Heart left ventricle (tissue), 16 donors: ENCODE measurements at regions not wholly inside any gene's neighbourhood (a gene's known extent, or its start where the extent isn't known, plus 50 kb on each side); places are given as distances from the start of the nearest gene placed in this dataset.

ENCODE experiments used
- ATAC-seq, 4 donors: fragments of 200-7000 bp; cut with Tn5 transposase; one replicate each; pipeline ENCODE4 v1.9.1; 2020 to 2022; ENCODE audit warnings: moderate library complexity in 4 of 4, mild to moderate bottlenecking in 3 of 4, moderate number of reproducible peaks in 1 of 4
- DNase-seq, 5 donors: peaks; one replicate each; pipeline ENCODE4 v3.0.0-alpha.2; 2020
- H3K27ac ChIP-seq, 12 donors: fragments of 200-600 bp; sonication (generic) in 4 of 12; one replicate each; pipeline versions ENCODE4 v1.5.0 to v1.8.0; 2016 to 2022; ENCODE audit warnings: mild to moderate bottlenecking in 2 of 12
- H3K27me3 ChIP-seq, 9 donors: fragments of 200-600 bp; sonication (generic) in 2 of 9; one replicate each; pipeline versions ENCODE4 v1.5.1 to v1.8.0; 2016 to 2022; ENCODE audit warnings: mild to moderate bottlenecking in 3 of 9
- H3K36me3 ChIP-seq, 9 donors: fragments of 200-600 bp; sonication (generic) in 2 of 9; one replicate each; pipeline versions ENCODE4 v1.5.0 to v1.8.0; 2018 to 2022; ENCODE audit warnings: mild to moderate bottlenecking in 2 of 9
- H3K4me1 ChIP-seq, 12 donors: fragments of 200-600 bp; sonication (generic) in 4 of 12; one replicate each; pipeline versions ENCODE4 v1.5.0 to v1.8.0; 2016 to 2022; ENCODE audit warnings: mild to moderate bottlenecking in 3 of 12
- H3K4me3 ChIP-seq, 12 donors: fragments of 200-600 bp; sonication (generic) in 4 of 12; one replicate each; pipeline versions ENCODE4 v1.5.0 to v1.8.0; 2017 to 2022; ENCODE audit warnings: mild to moderate bottlenecking in 9 of 12, moderate library complexity in 4 of 12
- H3K9me3 ChIP-seq, 12 donors: fragments of 200-600 bp; sonication (generic) in 4 of 12; one replicate each; pipeline versions ENCODE4 v1.5.0 to v1.8.0; 2016 to 2022; ENCODE audit warnings: mild to moderate bottlenecking in 1 of 12
- CTCF ChIP-seq, 12 donors: fragments of 200-600 bp; sonication (generic) in 4 of 12; IDR thresholded peaks; one replicate each; pipeline versions ENCODE4 v1.5.0 to v1.8.0; 2018 to 2022; ENCODE audit warnings: antibody characterized with exemption in 12 of 12, mild to moderate bottlenecking in 5 of 12
- POLR2A ChIP-seq, 2 donors: fragments of 450-650 bp; IDR thresholded peaks; one replicate each; pipeline ENCODE4 v1.6.1; 2017; ENCODE audit warnings: antibody characterized with exemption in 2 of 2, mild to moderate bottlenecking in 2 of 2, moderate library complexity in 2 of 2
- WGBS, 4 donors: extraction: QIAGEN DNeasy Blood & Tissue Kit in 2 of 4; methylation state at CpG; one replicate each; pipeline versions ENCODE4 v1.1.5 to v1.1.7; 2013 to 2018; 5-methylcytosine and 5-hydroxymethylcytosine counted together
- intact Hi-C, 10 donors: fragments of 100-400 bp; cut with DNase I; formaldehyde crosslinking; loops; one replicate each; pipeline versions ENCODE4 v1.11.1 to v1.14.2; 2022
- donor health status: ischemic (EF 13 %, LVEDD 7.1; RV severe dilation, severe dysfunction).
- donor health status: healthy with polysubstance abuse.
- donor health status: DM: no; HTN: yes; CAD: no.
- donor health status: DM: no; HTN: no; CAD: no.
- donor health status: ischemic (EF 25% LVEDD 6.9; RV normal size, moderate dysfunction).
- donor health status: ischemic (EF 25% LVEDD 5.7; RV mildly dilated, moderate dysfunction).
- donor health status: healthy.
- donor health status: DM: yes; HTN: yes; CAD: no.
- donor health status: ischemic (EF 35%, LVEDD 5.7; RV mildly dilated, moderate dysfunction).
- donor health status: nonischemic (EF 11% LVEDD 7.7; RV severe dilation, severe dysfunction).
- donor health status: DM: yes; HTN: yes; CAD: no.
- donor health status: PGD.
- donor health status: ischemic (EF 29% LVEDD 5.4; RV normal size, mild dysfunction).
- donor health status: nonischemic (EF 23%, LVEDD 6.1; RV moderate dilation, normal function).

- ATAC-seq (no peak), DNase-seq (no peak)
- WGBS, 4 donors: 51 to 70% (median 59%) methylated on average over 4 of the region's 4 CpGs
- no peaks in the 10 kb centered on the region for H3K36me3 ChIP-seq
- H3K27me3 ChIP-seq: no peaks in the 10 kb centered on the region
- H3K4me1 ChIP-seq: no peaks in the 10 kb centered on the region
- no peak overlapping the region for H3K27ac ChIP-seq
- intact Hi-C loops: no loop called here
- TF ChIP-seq CTCF (IDR thresholded peaks at IDR 0.05): no peak
- TF ChIP-seq POLR2A (IDR thresholded peaks at IDR 0.05): no peak
- no peaks in the 10 kb centered on the region for H3K9me3 ChIP-seq
- H3K4me3 ChIP-seq: no peak overlapping the region
These were observed 688.6 kb downstream of the TENT5A start for GRCh38 chr6:81063891-81064290.

DNA sequence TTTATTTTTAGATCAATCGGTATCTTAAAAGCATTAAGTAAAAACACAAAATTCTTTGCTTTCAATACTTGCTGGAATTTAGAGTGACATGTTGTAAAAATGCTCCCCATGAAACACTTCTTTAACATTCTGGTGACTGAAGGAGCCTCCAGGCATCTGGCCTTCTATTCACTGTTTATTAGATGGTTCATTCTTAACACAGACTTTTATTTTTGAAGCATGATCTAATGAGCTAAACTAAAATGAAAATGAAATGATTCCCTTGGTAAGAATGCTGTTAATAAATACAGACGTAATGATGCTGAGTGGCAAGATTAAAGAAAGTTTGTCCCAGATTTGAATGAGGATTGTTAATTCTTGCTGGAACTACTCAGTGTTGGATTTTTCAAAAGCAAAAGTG, 698.4 kb downstream of the TENT5A start:
- H3K27ac ChIP-seq: no peak overlapping the region
- no peaks in the 10 kb centered on the region for H3K9me3 ChIP-seq
- intact Hi-C loops: no loop called here
- H3K36me3 ChIP-seq: no peaks in the 10 kb centered on the region
- H3K4me3 ChIP-seq: peak overlapping the region in 2 of 12 donors; percentile 3 to 26
- ATAC-seq (no peak), DNase-seq (no peak)
- no peak for TF ChIP-seq CTCF (IDR thresholded peaks at IDR 0.05)
- no peak for TF ChIP-seq POLR2A (IDR thresholded peaks at IDR 0.05)
- no peaks in the 10 kb centered on the region for H3K27me3 ChIP-seq
- WGBS, 4 donors: 58 to 73% (median 68%) methylated on average over 2 of the region's 2 CpGs
- peaks cover 0 to 2% (median 0%) of the 10 kb centered on the region in 12 donors for H3K4me1 ChIP-seq

DNA sequence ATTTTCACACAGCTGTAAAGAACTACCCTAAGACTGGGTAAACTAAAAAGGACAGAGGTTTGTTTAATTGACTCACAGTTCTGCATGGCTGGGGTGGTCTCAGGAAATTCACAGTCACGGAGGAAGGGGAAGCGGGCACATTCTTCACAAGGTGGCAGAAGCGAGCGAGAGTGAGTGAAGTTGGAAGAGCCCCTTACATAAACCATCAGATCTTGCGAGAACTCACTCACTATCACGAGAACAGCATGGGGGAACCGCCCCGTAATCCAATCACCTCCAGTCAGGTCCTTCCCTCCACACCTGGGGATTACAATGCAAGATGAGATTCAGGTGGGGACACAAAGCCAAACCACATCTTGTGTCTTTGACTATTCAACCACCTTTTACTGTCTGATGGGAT, 700.5 kb downstream of the TENT5A start:
- H3K36me3 ChIP-seq: no peaks in the 10 kb centered on the region
- DNase-seq (no peak), ATAC-seq (no peak)
- intact Hi-C loops: no loop called here
- no peaks in the 10 kb centered on the region for H3K9me3 ChIP-seq
- H3K4me3 ChIP-seq: no peak overlapping the region
- peaks cover 0 to 2% (median 0%) of the 10 kb centered on the region in 12 donors for H3K4me1 ChIP-seq
- H3K27me3 ChIP-seq: no peaks in the 10 kb centered on the region
- no peak overlapping the region for H3K27ac ChIP-seq
- 81 to 87% (median 84%) methylated on average over 8 of the region's 8 CpGs for WGBS, 4 donors
- TF ChIP-seq CTCF (IDR thresholded peaks at IDR 0.05) (no peak), POLR2A (IDR thresholded peaks at IDR 0.05) (no peak)

- Histone ChIP-seq H3K27ac (no peak overlapping the region), H3K4me3 (no peak overlapping the region), H3K9me3 (no peaks in the 10 kb centered on the region), H3K27me3 (no peaks in the 10 kb centered on the region), H3K36me3 (no peaks in the 10 kb centered on the region), H3K4me1 (peaks cover 0 to 2% (median 0%) of the 10 kb centered on the region in 12 donors)
- intact Hi-C loops: no loop called here
- ATAC-seq: peak in 3 of 4 donors; percentile 18 to 75 (median 69)
- no peak for TF ChIP-seq POLR2A (IDR thresholded peaks at IDR 0.05)
- no peak for TF ChIP-seq CTCF (IDR thresholded peaks at IDR 0.05)
- 39 to 48% (median 47%) methylated on average over 2 of the region's 2 CpGs for WGBS, 4 donors
- DNase-seq: no peak
These were observed 702.9 kb downstream of the TENT5A start for GRCh38 chr6:81049425-81050042.
